Endothelial cell of umbilical vein (primary cell): ENCODE measurements at regions not wholly inside any gene's neighbourhood (a gene's known extent, or its start where the extent isn't known, plus 50 kb on each side); places are given as distances from the start of the nearest gene placed in this dataset.

Experiments used
- EZH2 ChIP-seq: IDR thresholded peaks from 2 replicates; pipeline ENCODE4 v1.6.1; 2012; ENCODE audit warnings: borderline replicate concordance, low read depth, mild to moderate bottlenecking, moderate library complexity, low read length, inconsistent platforms; ENCODE audit not compliant: severe bottlenecking
- FOS ChIP-seq: IDR thresholded peaks from 2 replicates; pipeline ENCODE4 v1.6.1; 2011; ENCODE audit warnings: mild to moderate bottlenecking, low read length, moderate library complexity, borderline replicate concordance; ENCODE audit not compliant: insufficient read depth
- GATA2 ChIP-seq: IDR thresholded peaks from 2 replicates; pipeline ENCODE4 v1.7.0; 2011; ENCODE audit warnings: low read depth, mild to moderate bottlenecking, moderate library complexity, mixed read lengths, low read length; ENCODE audit not compliant: insufficient read length, insufficient read depth
- JUN ChIP-seq: IDR thresholded peaks from 2 replicates; pipeline ENCODE4 v1.6.1; 2011; ENCODE audit warnings: borderline replicate concordance, low read depth; ENCODE audit not compliant: insufficient read length, insufficient read depth
- MYC ChIP-seq: IDR thresholded peaks from one replicate; pipeline ENCODE4 v1.6.1; 2011; ENCODE audit warnings: mild to moderate bottlenecking, low read depth, low read length
- POLR2A ChIP-seq: IDR thresholded peaks from 2 replicates; pipeline ENCODE4 v1.6.1; 2012; ENCODE audit warnings: low read depth, mild to moderate bottlenecking, control low read depth, low read length
- POLR2AphosphoS5 ChIP-seq: IDR thresholded peaks from 2 replicates; pipeline ENCODE4 v1.6.1; 2012; ENCODE audit warnings: low read depth, mild to moderate bottlenecking, control low read depth, low read length, moderate library complexity; ENCODE audit not compliant: insufficient read depth
- TF ChIP-seq, protein P1 (sequence below), 2 donors: IDR thresholded peaks; 1 replicate in 1 of 2; 2 replicates in 1 of 2; pipeline ENCODE4 v1.5.1; 2011; ENCODE audit warnings: low read length in 2 of 2, mild to moderate bottlenecking in 2 of 2, moderate library complexity in 2 of 2, control low read depth in 1 of 2, inconsistent platforms in 1 of 2, low read depth in 1 of 2; ENCODE audit not compliant: insufficient read depth in 1 of 2; ENCODE audit errors: extremely low read depth in 1 of 2
- TF ChIP-seq, protein P2 (sequence below): IDR thresholded peaks from 2 replicates; pipeline ENCODE4 v1.6.1; 2011; ENCODE audit not compliant: insufficient read depth, insufficient read length

GRCh38 chr12:41836416-41836815 is 308.3 kb downstream of the GXYLT1 start:
- TF ChIP-seq, protein P1, sequence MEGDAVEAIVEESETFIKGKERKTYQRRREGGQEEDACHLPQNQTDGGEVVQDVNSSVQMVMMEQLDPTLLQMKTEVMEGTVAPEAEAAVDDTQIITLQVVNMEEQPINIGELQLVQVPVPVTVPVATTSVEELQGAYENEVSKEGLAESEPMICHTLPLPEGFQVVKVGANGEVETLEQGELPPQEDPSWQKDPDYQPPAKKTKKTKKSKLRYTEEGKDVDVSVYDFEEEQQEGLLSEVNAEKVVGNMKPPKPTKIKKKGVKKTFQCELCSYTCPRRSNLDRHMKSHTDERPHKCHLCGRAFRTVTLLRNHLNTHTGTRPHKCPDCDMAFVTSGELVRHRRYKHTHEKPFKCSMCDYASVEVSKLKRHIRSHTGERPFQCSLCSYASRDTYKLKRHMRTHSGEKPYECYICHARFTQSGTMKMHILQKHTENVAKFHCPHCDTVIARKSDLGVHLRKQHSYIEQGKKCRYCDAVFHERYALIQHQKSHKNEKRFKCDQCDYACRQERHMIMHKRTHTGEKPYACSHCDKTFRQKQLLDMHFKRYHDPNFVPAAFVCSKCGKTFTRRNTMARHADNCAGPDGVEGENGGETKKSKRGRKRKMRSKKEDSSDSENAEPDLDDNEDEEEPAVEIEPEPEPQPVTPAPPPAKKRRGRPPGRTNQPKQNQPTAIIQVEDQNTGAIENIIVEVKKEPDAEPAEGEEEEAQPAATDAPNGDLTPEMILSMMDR (IDR thresholded peaks at IDR 0.05; ENCODE audit: extremely low read depth in 1 of 2, insufficient read depth in 1 of 2, low read depth in 1 of 2, low read length in 2 of 2): no peak
- TF ChIP-seq POLR2AphosphoS5 (no peak), JUN (no peak), POLR2A (no peak), EZH2 (no peak), GATA2 (no peak), MYC (no peak), FOS (no peak)
- TF ChIP-seq, protein P2, sequence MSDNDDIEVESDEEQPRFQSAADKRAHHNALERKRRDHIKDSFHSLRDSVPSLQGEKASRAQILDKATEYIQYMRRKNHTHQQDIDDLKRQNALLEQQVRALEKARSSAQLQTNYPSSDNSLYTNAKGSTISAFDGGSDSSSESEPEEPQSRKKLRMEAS: no peak
